ENCODE measurements at regions not wholly inside any gene's neighbourhood (a gene's known extent, or its start where the extent isn't known, plus 50 kb on each side); places are given as distances from the start of the nearest gene placed in this dataset.

DNA sequence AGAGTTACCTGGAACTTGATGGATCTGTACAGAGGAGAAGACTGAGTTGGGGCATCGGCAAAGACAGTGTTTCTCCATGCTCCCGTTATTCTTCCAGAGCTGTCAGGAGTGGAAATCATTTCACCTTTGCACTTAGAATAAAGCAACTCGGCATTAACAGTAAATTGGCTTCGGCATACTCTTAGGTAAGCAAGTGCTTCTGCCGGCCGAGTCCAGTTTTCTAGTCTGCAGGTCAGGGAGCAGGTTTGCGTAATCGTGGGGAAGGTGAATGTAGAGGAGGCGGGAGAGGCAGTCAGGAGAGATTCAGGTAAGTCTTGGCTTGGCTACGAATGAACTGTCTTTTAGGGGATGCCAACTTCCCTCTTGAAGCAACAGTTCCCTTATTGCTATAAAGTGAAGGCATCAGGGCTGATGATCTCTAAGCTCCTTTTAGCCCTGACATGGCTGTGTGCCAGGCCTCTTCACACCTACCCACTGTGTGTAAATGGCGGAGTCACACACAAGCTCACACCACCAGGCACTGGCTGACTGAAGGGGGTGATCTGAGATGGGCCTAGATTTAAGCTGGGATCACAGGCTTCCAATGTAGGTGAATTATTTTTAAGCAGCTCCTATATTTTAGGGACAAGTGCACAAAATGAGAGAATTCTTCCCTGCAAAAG is 127.1 kb downstream of the GATA3 start:
- Histone ChIP-seq H3K27me3 (ENCODE audit: control insufficient read depth, insufficient read depth, low read length) (no peaks in the 10 kb centered on the region), H3K4me3 (ENCODE audit: low read depth, low read length) (no peak overlapping the region), H3K36me3 (ENCODE audit: control insufficient read depth, insufficient read depth, low read length) (no peaks in the 10 kb centered on the region)
- no peak for DNase-seq (ENCODE audit: low read depth)
- TF ChIP-seq, protein P1, sequence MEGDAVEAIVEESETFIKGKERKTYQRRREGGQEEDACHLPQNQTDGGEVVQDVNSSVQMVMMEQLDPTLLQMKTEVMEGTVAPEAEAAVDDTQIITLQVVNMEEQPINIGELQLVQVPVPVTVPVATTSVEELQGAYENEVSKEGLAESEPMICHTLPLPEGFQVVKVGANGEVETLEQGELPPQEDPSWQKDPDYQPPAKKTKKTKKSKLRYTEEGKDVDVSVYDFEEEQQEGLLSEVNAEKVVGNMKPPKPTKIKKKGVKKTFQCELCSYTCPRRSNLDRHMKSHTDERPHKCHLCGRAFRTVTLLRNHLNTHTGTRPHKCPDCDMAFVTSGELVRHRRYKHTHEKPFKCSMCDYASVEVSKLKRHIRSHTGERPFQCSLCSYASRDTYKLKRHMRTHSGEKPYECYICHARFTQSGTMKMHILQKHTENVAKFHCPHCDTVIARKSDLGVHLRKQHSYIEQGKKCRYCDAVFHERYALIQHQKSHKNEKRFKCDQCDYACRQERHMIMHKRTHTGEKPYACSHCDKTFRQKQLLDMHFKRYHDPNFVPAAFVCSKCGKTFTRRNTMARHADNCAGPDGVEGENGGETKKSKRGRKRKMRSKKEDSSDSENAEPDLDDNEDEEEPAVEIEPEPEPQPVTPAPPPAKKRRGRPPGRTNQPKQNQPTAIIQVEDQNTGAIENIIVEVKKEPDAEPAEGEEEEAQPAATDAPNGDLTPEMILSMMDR (IDR thresholded peaks at IDR 0.05; ENCODE audit: insufficient read depth, low read length, poor library complexity, severe bottlenecking) = no peak

DNA sequence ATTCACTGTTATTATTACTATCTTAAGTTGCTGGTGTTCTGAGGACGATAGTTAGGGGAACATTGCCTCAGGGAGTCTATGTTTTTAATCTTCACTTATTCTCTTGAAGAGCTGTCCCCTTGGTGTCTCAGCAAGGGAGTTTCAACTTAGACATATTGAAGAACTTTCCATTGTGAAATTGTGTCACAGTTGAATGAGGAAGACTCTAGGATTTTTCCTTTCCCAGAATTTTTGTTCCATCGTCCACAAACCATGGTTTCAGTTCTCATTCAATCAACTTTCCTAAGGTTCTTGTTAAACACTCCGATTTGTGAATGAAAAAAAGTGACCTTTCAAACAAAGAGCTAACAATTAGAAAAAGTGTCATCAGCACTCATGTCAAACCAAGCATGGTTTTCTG is 128.3 kb downstream of the GATA3 start:
- Histone ChIP-seq H3K4me3 (ENCODE audit: low read depth, low read length) (no peak overlapping the region), H3K36me3 (ENCODE audit: control insufficient read depth, insufficient read depth, low read length) (no peaks in the 10 kb centered on the region), H3K27me3 (ENCODE audit: control insufficient read depth, insufficient read depth, low read length) (no peaks in the 10 kb centered on the region)
- TF ChIP-seq, protein P1 (IDR thresholded peaks at IDR 0.05; ENCODE audit: insufficient read depth, low read length, poor library complexity, severe bottlenecking) = no peak
- no peak for DNase-seq (ENCODE audit: low read depth)

DNA sequence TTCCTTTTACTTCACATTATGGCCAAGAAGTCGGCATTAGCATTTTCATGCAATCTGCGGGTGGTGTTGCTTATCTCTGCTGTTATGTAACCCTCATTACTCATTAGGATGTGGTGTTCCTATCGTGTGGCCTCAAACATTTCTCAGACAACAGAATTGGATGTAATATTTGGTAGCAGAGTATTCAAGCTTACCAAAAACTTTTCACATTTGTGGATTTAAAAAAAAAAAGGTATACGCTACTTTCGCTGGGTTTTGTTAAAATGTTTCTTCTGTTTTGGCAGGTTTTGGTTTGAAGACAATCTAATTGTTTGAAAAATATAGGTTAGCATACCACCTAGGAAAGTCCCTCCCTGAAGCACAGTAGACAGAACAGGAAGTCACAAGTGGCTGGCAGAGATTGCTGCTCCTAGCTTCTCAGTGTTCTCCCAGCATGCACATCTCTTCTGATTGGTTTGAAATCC is 128.8 kb downstream of the GATA3 start:
- DNase-seq (ENCODE audit: low read depth) = no peak
- TF ChIP-seq, protein P1 (IDR thresholded peaks at IDR 0.05; ENCODE audit: insufficient read depth, low read length, poor library complexity, severe bottlenecking) = no peak
- no peak overlapping the region for H3K4me3 ChIP-seq (ENCODE audit: low read depth, low read length)
- H3K36me3 ChIP-seq (ENCODE audit: control insufficient read depth, insufficient read depth, low read length) = no peaks in the 10 kb centered on the region
- no peaks in the 10 kb centered on the region for H3K27me3 ChIP-seq (ENCODE audit: control insufficient read depth, insufficient read depth, low read length)

DNA sequence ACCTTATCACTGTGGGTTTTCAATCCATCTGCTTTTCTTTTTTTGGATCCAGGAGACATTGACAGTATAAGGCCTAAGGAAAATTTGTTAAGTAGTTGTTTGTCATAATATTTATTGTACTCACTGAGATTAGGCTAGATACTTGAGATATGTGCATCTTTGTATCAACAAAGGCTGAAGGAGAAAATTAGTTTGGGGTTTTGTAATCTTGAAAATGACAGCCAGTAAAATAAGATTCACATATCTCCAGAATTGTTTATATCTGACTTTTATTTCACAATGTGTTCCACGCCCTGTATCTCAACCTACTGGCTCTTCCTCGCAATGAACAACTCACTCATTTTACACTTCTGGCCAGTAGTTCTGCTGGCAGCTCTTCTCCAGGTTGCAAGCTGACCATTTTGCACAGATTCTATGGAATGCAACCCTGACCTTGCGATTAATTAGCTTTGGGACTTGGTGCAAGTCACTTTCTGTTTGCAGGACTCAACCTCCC is 132.7 kb downstream of the GATA3 start:
- Histone ChIP-seq H3K27me3 (ENCODE audit: control insufficient read depth, insufficient read depth, low read length) (no peaks in the 10 kb centered on the region), H3K36me3 (ENCODE audit: control insufficient read depth, insufficient read depth, low read length) (no peaks in the 10 kb centered on the region), H3K4me3 (ENCODE audit: low read depth, low read length) (no peak overlapping the region)
- DNase-seq (ENCODE audit: low read depth) = no peak
- TF ChIP-seq, protein P1 (IDR thresholded peaks at IDR 0.05; ENCODE audit: insufficient read depth, low read length, poor library complexity, severe bottlenecking) = no peak

DNA sequence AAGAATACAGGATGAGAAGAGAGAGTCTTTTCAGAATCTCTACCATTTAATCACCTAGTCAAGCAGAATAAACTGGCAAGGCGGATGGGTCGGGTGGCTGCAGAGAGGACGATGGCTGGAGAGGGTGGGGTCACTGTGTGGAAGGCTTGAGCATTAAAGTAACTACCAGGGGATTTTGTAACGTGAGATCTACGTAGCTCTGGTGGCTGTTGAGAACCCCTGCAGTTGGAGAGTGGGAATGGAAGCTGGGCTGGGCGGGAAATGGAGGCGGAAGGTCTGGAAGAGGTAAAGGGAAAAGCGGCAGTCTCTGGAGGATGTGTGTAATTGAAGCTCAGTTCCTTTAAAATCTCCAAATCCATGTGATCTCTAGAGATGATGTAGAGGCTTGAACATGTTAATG is 135.0 kb downstream of the GATA3 start:
- Histone ChIP-seq H3K4me3 (ENCODE audit: low read depth, low read length) (no peak overlapping the region), H3K27me3 (ENCODE audit: control insufficient read depth, insufficient read depth, low read length) (no peaks in the 10 kb centered on the region), H3K36me3 (ENCODE audit: control insufficient read depth, insufficient read depth, low read length) (no peaks in the 10 kb centered on the region)
- DNase-seq (ENCODE audit: low read depth) = no peak
- TF ChIP-seq, protein P1 (IDR thresholded peaks at IDR 0.05; ENCODE audit: insufficient read depth, low read length, poor library complexity, severe bottlenecking) = no peak

DNA sequence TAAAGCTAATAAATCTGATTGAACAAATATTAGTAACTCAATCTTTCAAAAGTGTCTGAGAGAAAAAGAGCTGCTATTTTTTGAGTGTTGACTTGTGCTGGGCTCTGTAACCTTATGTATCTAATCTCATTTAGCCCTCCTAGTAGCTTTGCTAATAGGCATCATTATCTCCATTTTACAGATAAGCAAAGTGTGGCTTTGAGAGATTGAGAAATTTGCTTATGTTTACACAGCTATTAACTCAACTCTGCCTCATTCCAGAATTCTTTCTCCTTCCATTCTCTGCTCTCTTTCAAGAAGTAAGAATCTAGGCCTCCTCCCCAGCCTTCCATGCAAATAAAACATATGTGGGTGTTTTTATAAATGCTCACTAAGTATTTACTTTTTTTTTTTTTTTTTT is 137.8 kb downstream of the GATA3 start:
- Histone ChIP-seq H3K36me3 (ENCODE audit: control insufficient read depth, insufficient read depth, low read length) (no peaks in the 10 kb centered on the region), H3K4me3 (ENCODE audit: low read depth, low read length) (no peak overlapping the region), H3K27me3 (ENCODE audit: control insufficient read depth, insufficient read depth, low read length) (no peaks in the 10 kb centered on the region)
- TF ChIP-seq, protein P1 (IDR thresholded peaks at IDR 0.05; ENCODE audit: insufficient read depth, low read length, poor library complexity, severe bottlenecking) = no peak
- DNase-seq (ENCODE audit: low read depth) = no peak

Measured in kidney epithelial cell (primary cell).